ENCODE measurements at regions not wholly inside any gene's neighbourhood (a gene's known extent, or its start where the extent isn't known, plus 50 kb on each side); places are given as distances from the start of the nearest gene placed in this dataset.
"Not testable (repeated sequence)": the region's sequence is repeated elsewhere in the genome, so short reads cannot be mapped to it uniquely, and the experiment has no call there.

GRCh38 chr1:143839182-143839581 is 132.6 kb downstream of the FAM72C start:
- not testable (repeated sequence) for DNase-seq (ENCODE audit: low spot score)

- not testable (repeated sequence) for DNase-seq (ENCODE audit: low spot score)
Measured at GRCh38 chr1:143838598-143838929, 133.2 kb downstream of the FAM72C start.

GRCh38 chr1:143837924-143838597 is 133.7 kb downstream of the FAM72C start:
- not testable (repeated sequence) for DNase-seq (ENCODE audit: low spot score)

GRCh38 chr1:143833376-143833775 is 138.4 kb downstream of the FAM72C start:
- not testable (repeated sequence) for DNase-seq (ENCODE audit: low spot score)

GRCh38 chr1:143832379-143832716 is 139.4 kb downstream of the FAM72C start:
- not testable (repeated sequence) for DNase-seq (ENCODE audit: low spot score)

GRCh38 chr1:143831479-143832378 is 140.1 kb downstream of the FAM72C start:
- not testable (repeated sequence) for DNase-seq (ENCODE audit: low spot score)

- not testable (repeated sequence) for DNase-seq (ENCODE audit: low spot score)
Measured at GRCh38 chr1:143826162-143826561, 145.6 kb downstream of the FAM72C start.

GRCh38 chr1:143824266-143824665 is 147.5 kb downstream of the FAM72C start:
- not testable (repeated sequence) for DNase-seq (ENCODE audit: low spot score)

- DNase-seq (ENCODE audit: low spot score): not testable (repeated sequence)
Measured at GRCh38 chr1:143820058-143820457, 151.7 kb downstream of the FAM72C start.

GRCh38 chr1:143816369-143816768 is 155.4 kb downstream of the FAM72C start:
- not testable (repeated sequence) for DNase-seq (ENCODE audit: low spot score)

- not testable (repeated sequence) for DNase-seq (ENCODE audit: low spot score)
Measured at GRCh38 chr1:143805374-143805773, 166.4 kb downstream of the FAM72C start.

GRCh38 chr1:143804707-143805356 is 167.0 kb downstream of the FAM72C start:
- DNase-seq (ENCODE audit: low spot score): not testable (repeated sequence)

GRCh38 chr1:143803927-143804411 is 167.8 kb downstream of the FAM72C start:
- not testable (repeated sequence) for DNase-seq (ENCODE audit: low spot score)

GRCh38 chr1:143803095-143803494 is 168.7 kb downstream of the FAM72C start:
- not testable (repeated sequence) for DNase-seq (ENCODE audit: low spot score)

GRCh38 chr1:143799568-143800187 is 172.1 kb downstream of the FAM72C start:
- DNase-seq (ENCODE audit: low spot score): not testable (repeated sequence)

- DNase-seq (ENCODE audit: low spot score): not testable (repeated sequence)
Measured at GRCh38 chr1:143796369-143796768, 175.4 kb downstream of the FAM72C start.

GRCh38 chr1:143792047-143792937 is 179.5 kb downstream of the FAM72C start:
- DNase-seq (ENCODE audit: low spot score): not testable (repeated sequence)

- DNase-seq (ENCODE audit: low spot score): not testable (repeated sequence)
Measured at GRCh38 chr1:143786381-143786780, 185.4 kb downstream of the FAM72C start.

GRCh38 chr1:143785883-143786282 is 185.9 kb downstream of the FAM72C start:
- DNase-seq (ENCODE audit: low spot score): not testable (repeated sequence)

- DNase-seq (ENCODE audit: low spot score): not testable (repeated sequence)
Measured at GRCh38 chr1:143784239-143784882, 187.4 kb downstream of the FAM72C start.
